ENCODE measurements at regions not wholly inside any gene's neighbourhood (a gene's known extent, or its start where the extent isn't known, plus 50 kb on each side); places are given as distances from the start of the nearest gene placed in this dataset.
"Not testable (repeated sequence)": the region's sequence is repeated elsewhere in the genome, so short reads cannot be mapped to it uniquely, and the experiment has no call there.

DNA sequence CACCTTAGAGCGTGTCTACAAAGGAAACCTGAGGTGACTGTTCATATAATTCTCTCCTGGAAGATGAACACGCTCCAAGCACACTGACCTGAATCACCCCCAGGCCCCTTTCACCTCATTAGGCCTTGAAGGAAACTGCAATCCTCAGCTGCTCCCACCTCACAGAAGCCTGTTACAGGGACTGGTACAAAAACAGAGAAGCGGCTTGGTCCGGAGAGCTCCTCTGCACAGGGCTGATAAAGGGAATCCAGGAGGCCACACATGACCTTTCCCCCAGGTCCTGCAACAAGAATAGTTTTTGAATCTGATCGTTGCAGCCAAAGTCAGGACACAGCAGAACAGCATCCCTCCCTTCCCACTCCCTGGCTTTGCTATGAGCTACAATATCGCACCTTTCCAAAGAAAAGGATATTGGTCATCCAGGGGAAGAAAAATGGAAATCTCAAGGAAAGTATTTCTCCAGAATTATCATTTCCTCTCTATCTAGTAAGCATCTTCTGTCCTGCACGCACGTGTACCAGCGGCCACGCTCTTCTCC, 666.7 kb downstream of the UQCRFS1 start:
- no peak for DNase-seq

DNA sequence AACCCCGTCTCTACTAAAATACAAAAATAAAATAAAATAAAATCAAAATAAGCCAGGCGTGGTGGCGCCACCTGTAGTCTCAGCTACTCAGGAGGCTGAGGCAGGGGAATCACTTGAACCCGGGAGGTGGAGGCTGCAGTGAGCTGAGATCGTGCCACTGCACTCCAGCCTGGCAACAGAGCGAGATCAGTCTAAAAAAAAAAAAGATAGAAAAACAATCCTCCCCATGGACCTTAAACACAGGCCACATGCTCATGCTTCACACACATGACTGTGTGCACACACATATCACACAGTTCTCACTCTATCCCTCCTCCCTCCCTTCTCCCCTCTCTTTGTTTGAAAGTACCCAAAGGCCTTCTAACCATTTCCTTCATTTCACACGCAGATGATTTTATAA, 667.6 kb downstream of the UQCRFS1 start:
- not testable (repeated sequence) for DNase-seq

DNA sequence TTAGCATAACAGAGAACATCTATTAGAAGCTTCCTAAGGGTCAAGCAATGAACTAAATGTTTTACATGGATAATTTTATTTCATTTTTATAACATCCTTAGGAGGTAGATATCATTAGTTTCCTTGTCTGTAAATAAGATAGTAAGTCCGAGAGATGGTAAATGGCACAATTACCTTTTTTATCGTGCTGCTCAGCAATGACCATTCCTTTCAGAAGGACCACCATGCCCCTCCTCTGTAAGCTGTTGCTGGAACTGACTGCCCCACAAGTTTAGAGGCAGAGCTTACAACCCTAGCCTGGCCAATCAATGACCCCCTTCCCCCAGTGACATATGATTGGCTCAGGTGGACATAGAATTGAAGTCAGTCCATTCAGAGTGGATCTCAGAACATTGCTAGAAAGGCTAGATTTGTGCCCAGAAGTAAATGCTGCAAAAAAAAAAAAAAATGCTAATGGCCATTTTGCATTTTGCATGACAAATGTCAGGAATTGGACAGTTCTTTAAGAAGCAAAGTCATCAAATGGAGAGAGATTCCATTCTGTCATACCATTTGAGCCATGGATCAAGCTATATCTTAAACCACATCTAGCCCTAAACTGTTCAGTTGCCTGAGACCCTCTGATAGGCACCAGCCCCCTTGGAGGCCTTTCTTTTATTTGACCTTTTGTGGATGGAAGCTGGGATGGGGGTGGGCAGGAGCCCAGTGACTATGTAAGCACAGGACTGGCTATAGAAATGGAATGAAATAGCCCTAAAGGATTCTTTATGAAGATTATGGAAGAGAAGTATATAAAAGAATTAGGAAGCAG, 668.3 kb downstream of the UQCRFS1 start:
- DNase-seq = no peak

DNA sequence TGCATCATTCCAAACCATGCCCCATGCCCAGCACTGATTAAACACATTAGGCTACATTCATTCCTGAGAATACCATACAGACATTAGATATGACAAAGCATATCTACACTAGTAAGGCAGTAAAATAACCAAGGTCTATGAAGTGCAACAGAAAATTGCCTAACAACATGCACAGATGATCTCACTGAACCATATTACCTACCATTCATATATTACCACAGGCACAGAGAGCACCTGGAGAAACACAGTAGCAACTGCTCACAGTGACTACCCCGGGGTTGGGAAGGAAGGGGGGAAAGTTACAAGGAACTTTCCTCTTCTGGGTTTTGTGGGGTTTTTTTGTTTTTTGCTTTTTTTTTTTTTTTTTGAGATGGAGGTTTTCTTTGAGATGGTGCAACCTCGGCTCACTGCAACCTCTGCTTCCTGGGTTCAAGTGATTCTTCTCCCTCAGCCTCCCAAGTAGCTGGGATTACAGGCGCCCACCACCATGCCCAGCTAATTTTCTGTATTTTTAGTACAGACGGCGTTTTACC, 669.6 kb downstream of the UQCRFS1 start:
- no peak for DNase-seq

DNA sequence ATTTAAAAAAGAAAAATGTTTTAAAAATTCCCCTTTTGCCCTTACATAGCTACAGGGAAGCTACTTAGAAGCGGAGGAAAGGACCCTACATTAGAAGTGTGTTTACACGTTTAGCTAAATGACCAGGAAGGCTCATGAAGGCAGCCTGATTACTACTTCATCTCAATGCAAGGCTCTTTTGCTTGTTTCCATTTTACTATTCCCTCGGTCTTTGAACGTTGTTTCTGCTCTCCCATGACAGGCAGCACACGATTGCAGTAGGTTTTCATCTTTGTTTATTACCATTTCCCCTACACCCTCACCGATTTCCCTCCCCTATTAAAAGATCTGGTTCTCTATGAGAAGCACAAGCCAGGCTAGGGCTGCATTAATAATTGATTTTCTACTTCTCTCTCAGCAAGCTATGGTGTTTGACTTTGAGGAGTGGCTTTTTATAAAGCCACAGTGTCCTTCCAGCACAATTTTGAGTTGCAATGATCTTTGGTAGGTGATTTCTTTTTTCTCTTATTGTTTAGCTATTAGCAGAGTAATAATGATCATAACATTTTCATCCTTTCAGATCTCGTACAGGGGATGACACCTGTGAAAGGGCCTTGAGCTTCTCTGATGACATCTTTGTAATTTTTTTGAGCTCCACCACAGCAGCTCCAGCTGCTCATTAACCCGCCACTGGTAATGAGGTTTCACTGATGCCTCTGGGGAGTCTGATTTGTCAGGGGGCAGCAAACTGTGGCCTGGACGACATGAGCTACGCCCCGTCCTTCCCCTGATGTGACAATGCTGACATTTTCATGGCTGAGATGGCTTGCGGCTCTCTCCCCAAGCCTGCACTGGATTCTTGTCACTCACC, 670.3 kb downstream of the UQCRFS1 start:
- no peak for DNase-seq

DNA sequence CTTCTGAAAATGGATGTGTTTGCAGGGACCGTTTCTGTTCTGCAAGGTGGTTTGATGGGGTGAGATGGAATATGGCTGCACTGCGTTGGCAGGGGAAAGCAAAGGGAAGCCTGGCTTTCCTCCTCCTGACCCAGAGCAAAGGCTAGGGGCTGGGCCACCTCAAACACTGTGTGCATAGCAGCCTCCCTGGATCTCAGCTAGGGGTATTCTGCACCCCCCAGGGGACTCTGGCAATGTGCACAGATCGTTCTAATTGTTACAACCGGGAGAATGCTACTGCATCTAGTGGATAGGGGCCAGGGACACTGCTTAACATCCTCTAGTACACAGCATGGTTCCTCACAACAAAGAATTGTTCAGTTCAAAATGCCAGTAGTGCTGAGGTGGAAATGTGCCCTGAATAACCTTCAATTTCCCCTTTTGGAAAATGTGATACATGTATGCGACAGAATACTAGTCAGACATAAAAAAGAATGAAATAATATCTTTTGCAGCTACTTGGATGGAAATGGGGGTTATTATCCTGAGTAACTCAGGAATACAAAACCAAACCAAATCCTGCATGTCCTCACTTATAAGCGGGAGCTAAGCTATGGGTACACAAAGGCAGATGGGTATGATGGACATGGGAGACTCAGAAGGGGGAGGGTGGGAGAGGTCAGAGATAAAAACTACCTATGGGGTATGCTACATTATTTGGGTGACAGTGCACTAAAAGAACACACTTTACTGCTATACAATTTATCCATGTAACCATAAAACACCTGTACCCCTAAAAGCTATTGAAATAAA, 671.2 kb downstream of the UQCRFS1 start:
- no peak for DNase-seq

DNA sequence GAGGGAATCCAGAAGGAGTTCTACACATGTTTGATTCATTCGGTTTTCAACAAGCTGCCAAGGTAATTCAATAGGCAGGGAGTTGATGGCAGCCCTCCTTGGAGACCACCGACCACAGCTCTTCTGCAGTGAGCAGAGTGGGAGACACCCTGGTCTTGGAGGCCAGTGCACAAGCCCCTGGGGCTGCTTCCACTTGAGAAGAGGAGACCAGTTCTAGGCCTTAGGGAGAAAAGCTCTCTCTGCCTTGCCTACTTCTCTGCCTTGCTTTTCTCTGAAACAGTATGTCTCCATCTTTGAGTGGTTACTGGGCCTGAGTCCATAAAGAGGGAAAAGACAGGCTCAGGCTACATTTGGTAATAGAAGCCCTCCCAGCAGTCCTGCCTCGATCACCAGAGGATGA, 671.9 kb downstream of the UQCRFS1 start:
- DNase-seq = no peak

DNA sequence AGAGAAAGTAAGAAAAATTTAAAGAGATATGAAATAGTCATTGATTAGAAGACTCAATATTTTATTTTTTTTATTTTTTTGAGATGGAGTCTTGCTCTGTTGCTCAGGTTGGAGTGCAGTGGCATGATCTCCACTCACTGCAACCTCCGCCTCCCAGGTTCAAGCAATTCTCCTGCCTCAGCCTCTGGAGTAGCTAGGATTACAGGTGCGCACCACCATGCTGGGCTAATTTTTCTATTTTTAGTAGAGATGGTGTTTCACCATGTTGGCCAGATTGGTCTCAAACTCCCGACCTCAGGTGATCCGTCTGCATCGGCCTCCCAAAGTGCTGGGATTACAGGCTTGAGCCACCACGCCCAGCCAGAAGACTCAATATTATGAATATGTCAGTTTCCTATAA, 672.6 kb downstream of the UQCRFS1 start:
- DNase-seq = not testable (repeated sequence)

DNA sequence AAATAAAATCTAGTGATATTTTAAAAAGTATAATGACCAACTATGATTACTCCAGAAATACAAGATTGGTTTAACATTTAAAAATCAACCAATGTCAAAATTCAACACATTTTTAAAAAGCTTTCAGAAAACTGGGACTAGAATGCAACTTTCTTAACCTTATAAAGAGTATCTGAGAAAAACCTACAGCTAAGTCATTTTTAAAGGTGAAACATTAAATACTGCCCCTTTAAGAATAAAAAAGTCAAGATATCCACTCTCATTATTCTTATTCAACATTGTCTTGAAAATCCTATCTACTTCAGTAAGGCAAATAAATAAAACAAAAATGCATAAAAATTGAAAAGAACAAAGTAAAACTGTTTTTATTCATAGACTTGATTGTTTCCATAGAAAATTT, 673.2 kb downstream of the UQCRFS1 start:
- DNase-seq = no peak

DNA sequence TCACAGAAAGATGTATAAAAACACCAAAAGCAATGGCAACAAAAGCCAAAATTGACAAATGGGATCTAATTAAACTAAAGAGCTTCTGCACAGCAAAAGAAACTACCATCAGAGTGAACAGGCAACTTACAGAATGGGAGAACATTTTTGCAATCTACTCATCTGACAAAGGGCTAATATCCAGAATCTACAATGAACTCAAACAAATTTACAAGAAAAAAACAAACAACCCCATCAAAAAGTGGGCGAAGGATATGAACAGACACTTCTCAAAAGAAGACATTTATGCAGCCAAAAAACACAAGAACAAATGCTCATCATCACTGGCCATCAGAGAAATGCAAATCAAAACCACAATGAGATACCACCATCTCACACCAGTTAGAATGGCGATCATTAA, 674.4 kb downstream of the UQCRFS1 start:
- not testable (repeated sequence) for DNase-seq

DNA sequence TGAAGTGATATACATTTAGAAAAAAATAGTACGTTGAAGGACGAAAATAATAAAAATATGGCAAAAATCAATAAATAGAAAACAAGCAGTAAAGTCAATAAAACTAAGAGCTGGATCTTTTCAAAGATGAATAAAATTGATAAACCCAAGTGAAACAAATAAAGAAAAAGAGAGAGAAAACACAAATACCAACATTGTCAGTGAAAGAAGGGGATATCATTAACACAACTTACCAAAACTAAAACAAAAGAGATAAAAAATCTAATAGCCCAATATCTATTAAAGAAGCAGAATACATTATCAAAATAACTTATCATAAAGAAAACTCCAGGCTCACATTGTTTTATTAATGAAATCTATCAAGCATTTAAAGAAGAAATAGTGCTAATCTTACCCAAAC, 675.1 kb downstream of the UQCRFS1 start:
- DNase-seq = no peak

DNA sequence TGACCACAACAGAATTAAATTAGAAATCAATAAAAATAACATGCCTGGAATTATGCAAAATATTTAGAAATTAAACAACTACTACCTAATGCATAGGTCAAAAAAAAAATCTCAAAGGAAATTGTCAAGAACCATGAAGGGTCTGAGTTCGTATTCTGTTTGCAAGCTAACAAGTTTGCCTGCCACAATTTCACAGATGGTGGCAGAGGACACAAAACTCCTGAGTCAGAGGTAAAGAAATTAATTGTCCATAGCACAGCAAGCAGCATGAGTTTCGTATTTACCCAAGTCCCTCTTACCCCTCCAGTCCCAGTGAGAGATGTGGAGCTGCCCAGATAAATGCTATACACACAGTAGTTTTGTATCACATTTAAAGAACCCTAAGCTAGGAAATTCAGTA, 675.9 kb downstream of the UQCRFS1 start:
- no peak for DNase-seq

DNA sequence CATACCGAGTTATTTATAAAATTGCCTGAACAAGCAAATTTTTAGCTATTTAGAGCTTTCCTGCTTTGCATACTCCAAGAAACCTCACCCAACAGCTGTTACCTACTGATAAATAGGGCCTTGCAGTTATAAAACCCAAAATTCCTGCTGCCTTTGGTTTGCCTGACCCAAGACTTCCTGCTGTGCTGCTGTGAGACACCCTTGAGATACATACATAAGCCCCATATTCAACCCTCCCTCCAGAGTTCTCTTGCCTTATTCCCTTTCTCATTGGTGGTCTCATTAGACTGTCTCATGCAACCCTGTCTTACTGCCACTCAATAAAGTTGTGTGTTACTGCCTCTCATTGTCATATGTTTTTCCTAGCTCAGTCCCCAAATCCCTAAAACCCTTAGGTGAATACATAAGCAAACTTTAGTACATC, 677.6 kb downstream of the UQCRFS1 start:
- no peak for DNase-seq

DNA sequence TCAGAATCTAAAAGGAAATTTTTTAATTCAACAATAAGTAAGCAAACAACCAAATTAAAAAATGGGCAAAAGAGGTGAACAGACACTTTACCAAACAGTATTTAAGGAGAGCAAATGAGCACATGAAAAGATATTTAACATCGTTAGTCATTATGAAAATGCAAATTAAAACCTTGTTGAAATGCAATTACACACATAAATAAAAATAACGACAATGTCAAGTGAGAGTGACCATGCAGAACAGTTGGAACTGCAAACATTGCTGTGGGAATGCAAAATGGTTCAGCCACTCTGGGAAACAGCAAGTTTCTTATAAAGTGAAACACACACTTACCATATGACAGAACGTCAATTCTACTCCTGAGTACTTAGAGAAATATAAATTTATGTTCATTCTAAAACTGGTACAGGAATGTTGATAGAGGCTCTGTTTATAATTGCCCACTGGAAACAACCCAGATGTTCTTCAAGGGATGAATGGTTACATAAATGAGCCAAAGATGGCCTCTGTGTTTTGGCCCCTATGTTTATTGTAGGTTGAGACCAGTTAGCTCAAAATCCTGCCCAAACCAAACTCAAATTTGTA, 678.1 kb downstream of the UQCRFS1 start:
- DNase-seq = no peak

DNA sequence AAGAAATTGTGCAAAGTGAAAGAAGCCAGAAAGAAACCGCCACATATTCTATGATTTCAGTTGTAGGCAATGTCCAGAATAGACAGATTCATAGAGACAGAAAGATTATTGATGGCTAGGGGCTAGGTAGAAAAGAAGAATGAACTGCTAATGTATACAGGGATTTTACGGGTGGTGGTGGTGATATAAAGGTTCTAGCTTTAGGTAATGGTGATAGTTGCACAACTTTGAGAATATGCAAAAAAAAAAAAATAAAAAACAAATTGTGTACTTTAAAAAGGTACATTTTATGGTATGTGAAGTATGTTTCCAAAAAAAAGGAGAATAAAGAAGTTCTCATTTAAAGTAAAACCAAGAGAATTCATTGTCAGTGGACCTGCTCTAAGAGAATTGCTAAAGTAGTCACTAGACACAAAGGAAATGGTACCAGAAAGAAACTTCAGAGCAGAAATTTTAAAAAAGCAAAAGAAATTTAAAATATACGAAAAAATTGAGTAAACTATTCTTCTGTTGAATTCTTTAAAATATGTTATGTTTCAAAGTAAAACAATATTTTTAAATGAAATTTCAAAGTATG, 680.1 kb downstream of the UQCRFS1 start:
- DNase-seq = no peak

DNA sequence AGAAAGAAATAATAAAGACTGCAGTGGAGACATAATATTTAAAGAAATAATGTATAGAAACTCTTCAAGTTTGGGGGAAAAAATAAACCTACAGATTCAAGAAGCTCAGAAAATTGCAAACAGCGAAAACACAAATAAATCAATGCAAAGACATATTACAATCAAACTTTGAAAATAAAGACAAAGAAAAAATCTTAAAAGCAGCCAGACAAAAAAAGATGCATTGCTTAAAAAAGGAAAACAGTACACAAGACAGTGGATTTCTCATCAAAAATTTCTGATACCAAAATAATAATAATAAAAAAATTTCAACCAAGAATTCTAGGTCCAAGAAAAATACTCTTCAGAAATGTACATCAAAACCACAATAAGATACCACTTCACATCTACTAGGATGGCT, 681.0 kb downstream of the UQCRFS1 start:
- DNase-seq = no peak

DNA sequence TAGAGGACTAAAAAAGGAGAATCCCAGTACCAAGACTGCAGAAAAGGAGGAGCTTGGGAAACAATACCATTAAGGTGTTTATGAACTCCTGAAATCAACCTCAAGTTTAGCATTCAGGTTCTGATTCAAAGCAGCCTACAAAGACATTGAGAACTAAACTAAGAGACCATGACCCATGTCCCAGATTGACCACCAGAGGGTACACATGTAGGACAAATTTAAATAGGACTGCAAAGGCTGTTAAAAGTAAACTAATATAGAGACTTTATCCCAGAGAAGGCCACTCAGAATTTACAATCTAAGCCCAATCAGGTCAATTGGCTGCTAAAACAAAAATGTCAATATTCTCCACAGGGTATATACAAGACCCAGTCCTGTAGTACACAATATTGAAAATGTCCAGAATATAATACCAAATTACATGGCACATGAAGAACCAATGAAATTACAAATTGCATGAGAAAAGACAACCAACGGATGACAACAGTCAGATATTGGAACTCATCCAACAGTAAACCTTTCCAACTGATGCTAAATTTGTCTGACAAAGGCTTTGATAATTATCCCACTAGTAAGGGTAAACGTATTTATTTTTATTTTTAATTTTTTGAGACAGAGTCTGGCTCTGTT, 682.4 kb downstream of the UQCRFS1 start:
- no peak for DNase-seq

DNA sequence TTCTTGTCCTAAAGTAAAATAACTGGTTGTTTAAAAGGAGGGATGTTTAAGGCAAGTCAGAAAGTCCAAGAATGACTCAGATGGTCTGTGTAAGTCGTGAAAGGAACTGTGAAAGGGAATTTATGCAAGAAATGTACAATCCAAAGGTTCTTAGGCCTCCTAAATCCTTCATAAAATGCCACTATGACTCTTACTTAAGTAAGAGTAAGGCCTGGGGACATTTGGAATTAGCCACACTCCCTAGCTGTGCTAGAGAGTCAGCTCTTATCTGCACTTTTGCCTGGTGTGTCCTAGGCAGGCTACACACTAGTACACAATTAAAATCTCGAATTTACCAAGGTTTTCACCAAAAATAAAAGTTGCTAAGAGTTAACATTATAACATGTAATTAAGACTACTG, 686.9 kb downstream of the UQCRFS1 start:
- no peak for DNase-seq

DNA sequence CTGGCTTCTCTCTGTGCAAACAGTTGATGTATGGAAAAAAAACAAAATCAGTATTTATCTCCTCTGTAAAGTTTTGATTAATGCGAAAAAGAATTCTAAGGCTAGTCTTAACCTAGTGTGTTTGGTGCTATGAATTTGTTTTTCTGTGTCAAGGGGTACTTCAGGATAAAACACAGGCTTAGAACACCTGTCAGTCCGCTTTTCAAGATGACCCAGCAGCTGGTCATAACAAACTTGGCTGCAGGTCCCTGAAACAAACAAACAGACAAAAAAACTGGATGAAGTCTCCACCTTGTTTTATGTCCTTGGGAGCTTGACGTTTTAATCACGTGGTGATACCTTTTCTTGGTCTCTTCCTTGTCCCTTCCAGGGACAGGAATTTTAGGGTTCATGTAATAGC, 689.3 kb downstream of the UQCRFS1 start:
- no peak for DNase-seq

DNA sequence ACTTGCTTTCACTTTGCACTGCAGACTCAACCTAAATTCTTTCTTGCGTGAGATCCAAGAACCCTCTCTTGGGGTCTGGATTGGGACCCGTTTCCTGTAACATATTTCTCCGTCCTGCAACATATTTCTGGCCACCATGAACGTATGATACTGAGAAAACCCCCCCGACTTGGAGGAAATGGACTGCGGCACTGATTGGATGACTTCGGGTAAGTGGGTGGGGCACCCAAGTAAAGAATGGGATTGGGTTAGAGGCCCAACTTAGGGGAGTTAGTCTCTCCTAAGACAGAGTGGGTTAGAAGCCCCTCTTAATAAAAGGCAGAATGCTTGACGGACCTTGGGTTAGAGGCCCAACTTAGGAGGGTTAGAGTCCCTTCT, 690.4 kb downstream of the UQCRFS1 start:
- no peak for DNase-seq

Measured in left hindlimb (tissue), 1 donor.